Cardiac fibroblast (primary cell): ENCODE measurements at regions not wholly inside any gene's neighbourhood (a gene's known extent, or its start where the extent isn't known, plus 50 kb on each side); places are given as distances from the start of the nearest gene placed in this dataset.

Experiments
- DNase-seq, 2 donors: peaks; one replicate each; pipeline versions ENCODE4 v3.0.0 to v3.0.0-alpha.2; 2010; ENCODE audit warnings: low read depth in 2 of 2
- H3K4me3 ChIP-seq, 2 donors: replicated peaks in 1 of 2; 1 replicate in 1 of 2; 2 replicates in 1 of 2; pipeline ENCODE4 v1.5.1; 2011; ENCODE audit warnings: low read depth in 2 of 2, low read length in 2 of 2, mild to moderate bottlenecking in 2 of 2, moderate library complexity in 1 of 2
- CTCF ChIP-seq: IDR thresholded peaks from one replicate; pipeline ENCODE4 v1.5.1; 2011; ENCODE audit warnings: low read depth, mild to moderate bottlenecking, low read length, inconsistent platforms

DNA sequence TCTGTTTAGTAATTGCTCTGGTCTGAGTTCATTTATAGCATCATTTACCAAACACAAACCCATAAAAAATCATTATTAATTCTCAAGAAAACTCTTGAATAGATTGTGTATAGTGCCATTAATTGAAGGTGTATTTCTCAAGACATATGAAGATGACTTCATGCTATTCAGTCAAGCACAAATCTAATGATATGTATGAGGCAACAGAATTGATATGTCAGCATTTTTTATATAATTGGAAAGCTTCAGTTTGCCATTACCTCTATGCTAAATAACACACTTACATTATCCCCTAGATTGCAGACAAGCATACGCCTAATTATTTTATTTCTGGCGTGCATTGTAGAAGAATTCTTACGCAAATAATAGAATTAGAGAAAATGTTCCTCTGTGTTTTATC is 461.8 kb downstream of the PDHA2 start:
- TF ChIP-seq CTCF = no peak
- DNase-seq = no peak
- no peak overlapping the region for H3K4me3 ChIP-seq

- no peak for DNase-seq
- TF ChIP-seq CTCF = no peak
- H3K4me3 ChIP-seq = no peak overlapping the region
Observed at GRCh38 chr4:96305030-96305429, 465.1 kb downstream of the PDHA2 start.

- DNase-seq = peak; percentile 3 to 26
- H3K4me3 ChIP-seq = peak overlapping the region in 1 of 2 donors; percentile 32
- TF ChIP-seq CTCF = no peak
Observed at GRCh38 chr4:96312046-96312685, 472.3 kb downstream of the PDHA2 start.

DNA sequence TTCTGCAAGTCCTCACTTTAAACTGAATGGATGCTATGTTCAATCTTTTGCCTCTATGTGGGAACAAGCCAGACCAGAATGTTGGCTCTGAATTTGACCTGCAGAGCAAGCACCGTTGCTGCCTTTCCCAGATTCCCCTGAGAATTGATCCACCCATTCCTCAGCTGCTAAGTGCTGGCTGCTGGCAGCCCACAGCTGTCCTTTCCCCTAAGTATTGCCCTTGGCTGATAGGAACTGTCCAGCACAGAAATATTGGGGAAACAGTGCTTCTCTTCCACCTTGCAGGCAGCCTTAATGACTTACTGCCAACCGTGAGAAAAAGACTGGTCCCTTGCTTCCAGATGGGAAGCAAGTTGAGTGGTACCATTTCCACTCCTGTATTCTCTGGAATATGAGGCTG is 475.9 kb downstream of the PDHA2 start:
- DNase-seq = peak; percentile 11 to 26
- TF ChIP-seq CTCF = no peak
- H3K4me3 ChIP-seq = no peak overlapping the region

- no peak for TF ChIP-seq CTCF
- no peak for DNase-seq
- no peak overlapping the region for H3K4me3 ChIP-seq
Observed at GRCh38 chr4:96316776-96317175, 476.9 kb downstream of the PDHA2 start.

GRCh38 chr4:96317891-96318290 is 478.0 kb downstream of the PDHA2 start:
- no peak for TF ChIP-seq CTCF
- DNase-seq = peak in 1 of 2 donors; percentile 3
- no peak overlapping the region for H3K4me3 ChIP-seq

DNA sequence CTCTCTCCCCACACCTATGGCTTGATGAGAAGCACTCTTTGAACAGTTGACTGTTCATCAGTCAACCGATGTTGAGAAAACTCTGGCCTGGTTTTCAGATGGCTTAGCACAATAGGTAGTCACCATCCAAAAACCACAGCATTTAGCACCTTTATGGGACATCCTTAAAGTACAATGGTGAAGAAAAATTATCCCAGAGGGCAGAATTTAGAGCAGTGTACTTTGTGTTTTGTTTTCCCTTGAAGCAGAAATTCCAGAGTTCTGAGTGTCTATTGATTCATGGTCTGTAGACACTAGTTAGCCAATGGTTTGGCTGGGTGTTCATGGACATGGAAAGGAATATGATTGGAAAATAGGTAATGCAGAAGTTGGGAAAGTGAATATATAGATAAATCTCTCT is 487.0 kb downstream of the PDHA2 start:
- TF ChIP-seq CTCF = no peak
- DNase-seq = peak in 1 of 2 donors; percentile 24
- no peak overlapping the region for H3K4me3 ChIP-seq
